ENCODE measurements at regions not wholly inside any gene's neighbourhood (a gene's known extent, or its start where the extent isn't known, plus 50 kb on each side); places are given as distances from the start of the nearest gene placed in this dataset.

GRCh38 chr13:87859261-87859660, 188.1 kb downstream of the SLITRK5 start:
- TF ChIP-seq CTCF (IDR thresholded peaks at IDR 0.05) (no peak), POLR2A (IDR thresholded peaks at IDR 0.05) (no peak), POLR2AphosphoS5 (IDR thresholded peaks at IDR 0.05; ENCODE audit: insufficient read depth in 1 of 2, low read depth in 1 of 2) (no peak)

Measured in vagina (tissue), 2 donors.